HG02610 (cell line): ENCODE measurements at regions not wholly inside any gene's neighbourhood (a gene's known extent, or its start where the extent isn't known, plus 50 kb on each side); places are given as distances from the start of the nearest gene placed in this dataset.
"Not testable (repeated sequence)": the region's sequence is repeated elsewhere in the genome, so short reads cannot be mapped to it uniquely, and the experiment has no call there.

Experiments used
- ATAC-seq: cut with Tn5 transposase; IDR thresholded peaks from one replicate; pipeline ENCODE4 v1.9.1; 2021; ENCODE audit warnings: mild to moderate bottlenecking, moderate library complexity; ENCODE audit not compliant: unreplicated experiment

DNA sequence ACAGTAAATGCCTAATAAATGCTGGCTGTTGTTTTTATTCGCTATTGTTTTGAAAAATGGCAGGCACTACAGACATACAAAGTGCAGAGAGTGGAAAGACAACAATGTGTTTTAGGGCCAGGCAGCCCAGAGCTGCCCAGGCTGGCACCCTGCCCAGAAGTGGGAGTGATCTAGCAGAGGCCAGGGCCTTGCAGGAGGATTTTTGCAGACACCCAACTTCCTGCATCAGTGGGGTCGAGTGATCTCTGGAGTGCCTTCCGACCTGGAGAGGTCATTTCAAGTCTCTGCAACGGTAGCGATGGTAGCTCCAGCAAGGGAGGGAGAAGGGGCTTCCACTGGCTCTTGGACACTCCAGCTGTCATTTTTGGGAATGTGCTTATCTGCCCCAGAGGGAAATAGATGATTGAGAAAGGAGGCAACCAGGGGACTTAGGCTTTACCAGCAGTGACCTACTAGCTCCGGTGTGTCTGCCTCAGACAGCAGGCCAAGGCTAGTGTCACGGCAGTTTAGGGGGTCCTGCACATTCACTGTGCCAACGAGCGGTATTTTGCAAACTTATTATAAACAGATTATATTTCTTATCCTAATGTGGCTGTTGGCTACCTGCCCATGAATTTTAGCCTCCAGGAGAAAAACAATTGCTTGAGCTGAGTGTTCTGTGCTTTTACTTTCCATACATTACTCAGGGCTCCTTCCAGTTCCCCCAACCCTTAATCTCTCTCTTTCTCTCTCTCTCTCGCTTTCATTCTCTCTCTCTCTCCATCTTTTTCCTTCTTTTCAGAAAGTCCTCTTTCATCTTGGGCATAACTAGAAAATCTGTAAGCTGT is 153.9 kb upstream of the PLGLB2 start:
- not testable (repeated sequence) for ATAC-seq

DNA sequence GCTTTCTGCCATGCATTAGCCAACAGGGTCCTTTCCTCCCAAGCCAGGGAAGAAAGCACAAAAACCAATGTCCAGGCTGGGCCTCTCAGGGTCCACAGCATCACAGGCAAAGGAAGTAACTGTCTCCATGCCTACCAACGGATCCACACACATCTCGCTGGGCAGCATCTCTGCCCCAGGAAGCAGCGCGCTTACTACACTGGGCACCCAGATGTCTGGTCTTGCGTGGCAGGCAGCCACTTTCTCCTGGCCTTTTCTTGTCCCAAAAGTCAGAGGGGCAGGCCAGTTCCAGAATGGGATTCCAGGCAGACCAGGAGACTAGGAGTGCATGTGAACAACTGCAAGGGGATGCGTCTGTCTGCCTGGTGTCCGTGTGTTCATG is 153.3 kb upstream of the PLGLB2 start:
- ATAC-seq: not testable (repeated sequence)

DNA sequence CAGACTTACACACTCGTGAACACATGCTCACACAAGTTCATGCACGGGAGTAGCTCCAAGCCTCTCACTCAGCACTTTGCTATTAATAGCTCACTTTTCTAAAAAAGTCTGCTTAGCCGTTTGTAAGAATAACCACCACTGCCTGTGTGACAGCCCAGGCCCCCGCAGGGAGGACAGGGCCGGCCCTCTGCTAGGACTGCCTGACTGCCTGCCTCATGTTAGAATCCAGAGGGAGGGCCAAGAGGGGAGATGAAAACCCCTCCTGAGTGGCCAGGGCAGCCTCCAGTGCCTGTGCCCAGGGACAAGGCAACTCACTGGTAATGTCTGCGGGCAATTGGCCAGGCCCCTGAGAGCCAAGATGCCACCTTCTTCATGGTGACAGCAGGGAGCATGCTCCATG is 152.9 kb upstream of the PLGLB2 start:
- not testable (repeated sequence) for ATAC-seq

GRCh38 chr2:87600961-87601360 is 146.9 kb upstream of the PLGLB2 start:
- ATAC-seq: not testable (repeated sequence)

- ATAC-seq: not testable (repeated sequence)
Measured at GRCh38 chr2:87602118-87602517, 145.8 kb upstream of the PLGLB2 start.

- not testable (repeated sequence) for ATAC-seq
Measured at GRCh38 chr2:87602728-87603127, 145.2 kb upstream of the PLGLB2 start.

DNA sequence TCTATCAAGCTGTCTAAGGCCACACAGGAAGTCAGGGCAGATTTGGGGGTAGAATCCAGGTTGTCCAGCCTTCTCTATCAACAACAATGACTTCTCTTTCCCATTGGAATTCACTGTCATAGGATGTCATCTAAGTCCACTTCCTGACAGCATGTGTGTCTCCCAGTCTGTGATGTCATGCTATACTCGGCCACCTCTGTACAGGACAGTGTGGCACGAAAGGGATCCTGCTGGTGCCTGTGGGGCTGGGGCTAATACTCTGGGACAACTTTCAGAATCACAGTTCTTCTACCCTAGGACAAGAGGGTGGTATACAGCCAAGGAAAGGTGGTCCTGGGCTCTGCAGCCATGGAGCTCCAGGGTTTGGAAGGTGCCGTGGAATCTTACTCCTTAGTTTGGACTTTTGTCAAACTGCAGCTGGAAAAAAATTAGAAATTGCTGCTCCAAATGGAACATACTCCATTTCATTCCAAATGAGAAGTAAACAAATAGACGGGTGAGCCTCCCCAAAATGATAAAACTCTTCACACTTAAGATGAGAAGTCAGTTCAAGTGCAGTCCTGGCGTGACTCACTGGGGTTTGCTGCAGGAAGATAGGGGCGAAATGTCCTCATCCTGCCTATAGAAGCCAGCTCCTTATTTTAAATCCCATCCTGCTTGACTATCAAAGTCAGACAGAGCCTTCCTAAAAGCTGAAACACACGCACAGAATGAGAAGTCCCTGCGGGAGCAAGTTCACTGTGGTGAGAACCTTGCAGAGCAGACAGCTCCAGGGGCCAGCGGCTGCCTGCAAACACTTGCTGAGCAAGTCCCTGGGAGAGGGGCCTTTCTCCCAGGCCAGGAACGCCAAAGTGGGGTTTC is 144.2 kb upstream of the PLGLB2 start:
- ATAC-seq: not testable (repeated sequence)

GRCh38 chr2:87604279-87604818 is 143.5 kb upstream of the PLGLB2 start:
- ATAC-seq: not testable (repeated sequence)

- not testable (repeated sequence) for ATAC-seq
Measured at GRCh38 chr2:87604980-87605379, 142.9 kb upstream of the PLGLB2 start.

- ATAC-seq: not testable (repeated sequence)
Measured at GRCh38 chr2:87608377-87609166, 139.3 kb upstream of the PLGLB2 start.

DNA sequence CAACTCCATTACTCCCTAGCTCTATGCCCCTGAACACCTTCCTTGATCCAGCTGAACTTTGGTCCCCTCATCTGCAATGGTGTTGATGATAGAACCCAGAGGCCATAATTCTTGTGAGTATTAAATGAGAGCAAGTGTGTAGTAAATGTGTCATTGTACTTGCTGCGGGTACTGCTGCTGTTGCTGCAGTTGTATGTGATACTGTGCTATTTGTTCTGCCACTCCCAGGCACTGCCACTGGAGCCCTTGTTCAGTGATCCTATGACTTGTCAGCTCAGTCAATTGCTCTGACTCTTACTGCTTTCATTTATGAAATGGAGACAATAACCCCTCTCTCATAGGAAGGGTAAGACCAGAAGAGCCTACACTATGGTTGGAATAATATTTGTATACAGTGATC is 136.9 kb upstream of the PLGLB2 start:
- not testable (repeated sequence) for ATAC-seq

GRCh38 chr2:87611416-87611815 is 136.5 kb upstream of the PLGLB2 start:
- ATAC-seq: not testable (repeated sequence)

DNA sequence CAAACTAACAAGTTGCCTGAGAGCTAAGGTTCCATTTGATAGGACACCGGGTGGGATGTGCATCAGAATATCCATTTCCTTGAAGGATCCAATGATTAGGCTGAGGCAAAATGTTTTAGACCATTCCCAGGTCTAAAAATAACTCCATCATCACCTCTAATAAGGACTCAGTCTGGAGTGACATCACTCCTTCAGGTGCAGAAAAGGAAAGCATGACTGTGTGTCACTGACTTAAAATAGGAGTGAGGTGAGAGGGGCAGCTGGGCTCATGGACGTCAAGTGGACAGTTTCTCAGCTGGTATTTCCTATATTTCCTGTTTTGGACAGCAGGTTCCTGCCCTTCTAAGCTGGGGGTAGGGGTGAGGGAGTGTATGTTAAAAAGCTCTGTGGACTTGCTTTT is 135.9 kb upstream of the PLGLB2 start:
- ATAC-seq: not testable (repeated sequence)

DNA sequence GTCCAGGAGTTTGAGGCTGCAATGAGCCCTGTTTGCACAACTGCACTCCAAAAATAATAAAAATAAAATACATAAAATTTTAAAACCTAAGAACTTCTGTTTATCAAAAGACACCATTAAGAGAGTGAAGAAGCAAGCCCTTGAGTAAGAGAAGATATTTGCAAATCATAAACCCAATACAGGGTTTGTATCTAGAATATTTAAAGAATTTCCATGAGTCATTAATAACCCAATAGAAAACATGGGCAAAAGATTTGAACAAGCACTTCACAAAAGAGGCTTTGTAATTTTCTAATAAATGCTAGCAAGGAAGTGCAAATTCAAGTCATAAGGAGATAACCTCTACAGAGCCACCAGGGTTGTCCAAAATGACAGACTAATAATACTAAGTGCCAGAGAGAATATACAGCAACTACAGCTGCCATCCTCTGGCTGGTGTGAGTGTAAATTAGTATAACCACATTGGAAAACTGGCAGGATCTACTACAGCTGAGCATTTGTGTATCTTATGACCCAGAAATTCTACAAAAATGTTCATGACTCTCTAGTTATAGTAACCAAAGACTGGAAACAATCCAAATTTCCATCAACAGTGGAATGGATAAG is 133.0 kb upstream of the PLGLB2 start:
- not testable (repeated sequence) for ATAC-seq

- not testable (repeated sequence) for ATAC-seq
Measured at GRCh38 chr2:87619121-87619520, 128.8 kb upstream of the PLGLB2 start.

DNA sequence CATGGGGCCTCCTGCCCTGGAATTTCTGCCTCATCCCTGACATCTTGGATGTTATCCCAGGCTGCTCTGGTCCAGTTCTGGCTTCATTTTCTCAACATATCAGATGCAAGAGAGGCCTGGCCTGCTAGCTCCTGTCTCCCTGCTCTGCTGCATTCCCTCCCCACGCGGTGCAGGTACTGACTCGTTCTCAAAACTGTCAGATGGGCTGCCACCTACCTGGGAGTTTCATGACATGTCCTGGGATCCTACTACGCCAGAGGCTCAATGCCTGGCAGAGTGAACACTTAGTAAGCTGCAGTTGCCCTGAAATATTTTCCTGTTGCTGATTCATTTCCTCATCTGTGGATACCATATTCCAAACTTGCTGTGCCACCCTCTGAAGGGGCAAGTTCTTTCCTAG is 126.7 kb upstream of the PLGLB2 start:
- ATAC-seq: not testable (repeated sequence)

DNA sequence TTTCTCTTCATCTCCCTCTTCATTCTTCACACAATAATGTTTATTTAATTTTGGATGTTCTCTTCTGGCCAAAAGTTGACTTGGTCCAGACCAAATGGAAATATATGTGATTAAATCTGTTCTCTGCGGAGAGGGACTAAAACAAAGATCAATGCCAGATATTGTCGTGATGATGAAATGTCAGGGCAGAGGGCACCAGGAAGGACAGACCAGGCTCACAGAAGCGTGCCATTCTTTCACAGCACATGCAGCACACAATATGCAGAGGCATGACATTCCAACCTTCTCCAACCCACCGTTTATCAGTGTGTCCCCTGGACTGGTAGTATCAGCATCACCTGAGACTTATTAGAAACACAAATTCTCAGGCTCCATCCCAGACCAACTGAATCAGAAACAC is 125.2 kb upstream of the PLGLB2 start:
- ATAC-seq: not testable (repeated sequence)

DNA sequence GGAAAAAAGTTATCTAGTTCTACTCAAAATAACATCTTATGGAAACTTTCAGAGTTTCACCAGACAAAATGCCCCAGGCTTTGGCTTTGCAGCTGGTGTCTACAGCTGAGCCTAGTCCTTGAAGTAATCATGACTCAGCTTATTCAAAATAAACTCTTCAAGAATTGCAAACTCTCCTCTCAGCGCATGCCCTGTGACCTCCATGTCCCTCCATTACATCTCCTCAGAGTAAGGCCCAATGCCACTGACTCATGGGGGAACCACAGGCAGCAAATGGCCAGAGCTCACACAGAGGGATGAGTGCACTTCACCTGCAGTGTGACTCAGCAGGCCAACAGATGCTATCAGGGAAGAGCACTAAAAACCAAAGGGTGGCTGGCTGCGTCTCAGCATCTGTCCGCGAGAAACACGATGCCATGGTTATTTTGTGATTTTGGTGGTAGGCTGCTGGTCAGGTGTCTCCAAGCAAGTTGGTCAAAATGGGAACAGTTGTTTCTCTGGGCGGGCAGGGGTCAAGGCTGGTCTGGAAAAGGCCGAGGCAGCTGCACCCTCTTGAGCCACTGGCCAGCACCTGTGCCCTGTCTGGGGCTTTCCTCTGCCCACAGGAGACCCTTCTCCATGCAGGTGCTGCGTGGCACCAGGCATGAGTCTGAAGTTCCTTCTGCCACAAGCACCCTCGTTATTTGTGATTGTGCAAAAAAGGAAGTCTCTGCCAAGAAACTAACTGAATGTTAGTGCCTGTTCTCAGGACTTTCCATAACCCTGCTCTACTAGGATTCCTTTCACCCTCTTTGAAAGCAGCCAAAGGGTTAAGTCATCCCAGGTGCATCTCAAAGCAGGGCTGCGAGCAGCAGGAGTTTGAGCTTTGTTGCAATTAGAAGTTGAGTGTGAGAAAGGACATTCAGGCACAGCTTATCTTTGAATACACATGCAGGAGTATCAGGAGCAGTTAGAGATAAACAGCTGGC is 118.1 kb upstream of the PLGLB2 start:
- ATAC-seq: not testable (repeated sequence)

GRCh38 chr2:87630892-87631291 is 117.0 kb upstream of the PLGLB2 start:
- not testable (repeated sequence) for ATAC-seq
